B cell (primary cell): ENCODE measurements at regions not wholly inside any gene's neighbourhood (a gene's known extent, or its start where the extent isn't known, plus 50 kb on each side); places are given as distances from the start of the nearest gene placed in this dataset.

Source experiments
- ATAC-seq: fragments of 200-7000 bp; cut with Tn5 transposase; one replicate; pipeline ENCODE4 v1.10.0; 2021; ENCODE audit warnings: low read depth, mild to moderate bottlenecking, moderate number of reproducible peaks, moderate library complexity
- CTCF ChIA-PET: fragments of 350-600 bp; sonication (Branson Sonifier 250); formaldehyde crosslinking; loops from one replicate; lab custom pipeline; 2021; ENCODE audit warnings: antibody characterized with exemption, inconsistent platforms; lab: Charles Lee
- POLR2A ChIA-PET: fragments of 350-600 bp; sonication (Branson Sonifier 250); formaldehyde crosslinking; loops from one replicate; lab custom pipeline; 2021; ENCODE audit warnings: antibody characterized with exemption; lab: Charles Lee
- DNase-seq: peaks from one replicate; pipeline ENCODE4 v3.0.0; 2013
- H2AFZ ChIP-seq: 2 replicates; pipeline ENCODE4 v1.6.1; 2012; ENCODE audit warnings: mild to moderate bottlenecking, low read depth, low read length; ENCODE audit not compliant: insufficient read depth, poor library complexity, severe bottlenecking
- H3K27ac ChIP-seq, 2 donors: 1 replicate in 1 of 2; 2 replicates in 1 of 2; pipeline ENCODE4 v1.5.1; 2012 to 2013; ENCODE audit warnings: low read length in 2 of 2, mild to moderate bottlenecking in 2 of 2, moderate library complexity in 1 of 2
- H3K27me3 ChIP-seq, 4 experiments: fragments of 200-600 bp in 1 of 4; sonication (generic) in 1 of 4; replicated peaks in 1 of 4; 1 replicate in 2 of 4; 2 replicates in 2 of 4; pipeline versions ENCODE4 v1.6.1 to v1.7.0; 2013 to 2016; ENCODE audit warnings: low read length in 3 of 4, mild to moderate bottlenecking in 2 of 4, mixed read lengths in 1 of 4, moderate library complexity in 1 of 4; ENCODE audit not compliant: insufficient read depth in 4 of 4, control insufficient read depth in 3 of 4; ENCODE audit errors: control extremely low read depth in 1 of 4
- H3K36me3 ChIP-seq, 2 experiments: replicated peaks in 1 of 2; 1 replicate in 1 of 2; 2 replicates in 1 of 2; pipeline versions ENCODE4 v1.6.1 to v1.7.1; 2013; ENCODE audit warnings: low read length in 1 of 2; ENCODE audit not compliant: insufficient read depth in 2 of 2, control insufficient read depth in 1 of 2; ENCODE audit errors: control extremely low read depth in 1 of 2, extremely low read depth in 1 of 2
- H3K4me1 ChIP-seq, 2 donors: fragments of 200-600 bp in 1 of 2; sonication (generic) in 1 of 2; 1 replicate in 1 of 2; 2 replicates in 1 of 2; pipeline versions ENCODE4 v1.5.1 to v1.6.1; 2013 to 2017; ENCODE audit warnings: low read length in 2 of 2; ENCODE audit not compliant: control insufficient read depth in 2 of 2, insufficient read depth in 2 of 2
- H3K4me2 ChIP-seq: replicated peaks from 2 replicates; pipeline ENCODE3; 2012; ENCODE audit warnings: mild to moderate bottlenecking, low read depth, low read length; ENCODE audit not compliant: poor library complexity, severe bottlenecking
- H3K4me3 ChIP-seq, 5 experiments: fragments of 200-600 bp in 1 of 5; sonication (generic) in 1 of 5; 1 replicate in 3 of 5; 2 replicates in 2 of 5; pipeline versions ENCODE4 v1.5.1 to v1.7.0; 2011 to 2016; ENCODE audit warnings: low read length in 4 of 5, mild to moderate bottlenecking in 4 of 5, low read depth in 2 of 5, control low read depth in 1 of 5, moderate library complexity in 1 of 5; ENCODE audit not compliant: insufficient read depth in 1 of 5; ENCODE audit errors: control extremely low read depth in 1 of 5, extremely low read depth in 1 of 5
- H3K79me2 ChIP-seq: fragments of 200-600 bp; sonication (generic); one replicate; pipeline ENCODE4 v1.6.0; 2016; ENCODE audit warnings: low read length; ENCODE audit not compliant: control insufficient read depth, insufficient read depth
- H3K9ac ChIP-seq: fragments of 200-600 bp; sonication (generic); 2 replicates; pipeline ENCODE4 v1.6.1; 2017; ENCODE audit warnings: mild to moderate bottlenecking, low read length, moderate library complexity
- H3K9me3 ChIP-seq, 3 donors: one replicate each; pipeline versions ENCODE4 v1.6.1 to v1.7.1; 2013; ENCODE audit warnings: low read length in 2 of 3; ENCODE audit not compliant: control insufficient read depth in 2 of 3, insufficient read depth in 1 of 3; ENCODE audit errors: control extremely low read depth in 1 of 3
- H4K20me1 ChIP-seq: 2 replicates; pipeline ENCODE4 v1.6.0; 2012; ENCODE audit warnings: mild to moderate bottlenecking, low read length; ENCODE audit not compliant: insufficient read depth, control insufficient read depth, poor library complexity, severe bottlenecking
- H3K27ac Mint-ChIP-seq: one replicate; pipeline ENCODE4 v1.8.0; 2021; ENCODE audit warnings: mixed read lengths
- H3K27me3 Mint-ChIP-seq: one replicate; pipeline ENCODE4 v1.8.0; 2021; ENCODE audit warnings: mixed read lengths
- H3K4me1 Mint-ChIP-seq: one replicate; pipeline ENCODE4 v1.8.0; 2021; ENCODE audit warnings: mixed read lengths
- H3K4me3 Mint-ChIP-seq: one replicate; pipeline ENCODE4 v1.8.0; 2021; ENCODE audit warnings: mixed read lengths
- H3K9me3 Mint-ChIP-seq: one replicate; pipeline ENCODE4 v1.8.0; 2022; ENCODE audit warnings: mixed read lengths; ENCODE audit not compliant: insufficient read depth
- CTCF ChIP-seq: fragments of 200-600 bp; IDR thresholded peaks from one replicate; pipeline ENCODE4 v1.8.0; 2022; ENCODE audit warnings: antibody characterized with exemption, mild to moderate bottlenecking
- EZH2 ChIP-seq: IDR thresholded peaks from 2 replicates; pipeline ENCODE4 v1.6.1; 2012; ENCODE audit warnings: borderline replicate concordance, low read depth, mild to moderate bottlenecking, moderate library complexity, low read length; ENCODE audit not compliant: insufficient read depth, poor library complexity, severe bottlenecking
- WGBS: methylation state at CpG from one replicate; pipeline ENCODE4 v1.1.5; 2013; ENCODE audit warnings: missing lambda C conversion rate; ENCODE audit not compliant: insufficient coverage; 5-methylcytosine and 5-hydroxymethylcytosine counted together
- intact Hi-C: fragments of 100-400 bp; cut with micrococcal nuclease; formaldehyde crosslinking; loops from one replicate; pipeline ENCODE4 v1.10.0; 2022

DNA sequence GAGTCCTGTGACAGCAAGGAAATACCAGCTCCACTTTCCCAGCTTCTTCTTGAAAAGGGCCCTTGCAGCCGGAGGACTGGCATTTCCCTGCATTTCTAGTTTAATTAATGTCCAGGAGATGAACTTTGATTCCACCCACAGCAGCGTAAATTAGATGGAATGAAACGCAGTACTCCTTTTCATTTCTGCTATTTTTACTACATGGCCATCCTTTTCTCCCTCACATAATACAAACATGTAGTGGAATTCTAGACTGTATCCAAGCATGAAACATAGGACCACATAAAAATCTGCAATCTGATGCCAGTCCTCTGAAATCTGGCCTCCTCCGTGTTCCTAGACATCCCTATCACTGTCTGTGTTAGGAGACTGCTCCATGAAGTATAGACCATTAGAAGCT, 403.2 kb downstream of the NR2F2 start:
- WGBS: 83% methylated on average over 4 of the region's 4 CpGs
- ATAC-seq (no peak), DNase-seq (no peak)
- Histone ChIP-seq H3K36me3 (no peaks in the 10 kb centered on the region), H3K27ac (no peak overlapping the region), H2AFZ (no peak overlapping the region), H3K4me3 (no peak overlapping the region), H3K79me2 (no peaks in the 10 kb centered on the region), H4K20me1 (no peaks in the 10 kb centered on the region), H3K27me3 (no peaks in the 10 kb centered on the region), H3K9ac (no peak overlapping the region), H3K4me2 (no peak overlapping the region), H3K9me3 (no peaks in the 10 kb centered on the region), H3K4me1 (no peaks in the 10 kb centered on the region)
- POLR2A ChIA-PET: no interaction called here
- H3K9me3 Mint-ChIP-seq: peaks cover 2% of the 10 kb centered on the region
- no peaks in the 10 kb centered on the region for H3K4me1 Mint-ChIP-seq
- CTCF ChIA-PET: no interaction called here
- no peak for TF ChIP-seq EZH2
- TF ChIP-seq CTCF: no peak
- H3K4me3 Mint-ChIP-seq: no peak overlapping the region
- intact Hi-C loops: no loop called here
- no peaks in the 10 kb centered on the region for H3K27me3 Mint-ChIP-seq
- H3K27ac Mint-ChIP-seq: no peak overlapping the region

DNA sequence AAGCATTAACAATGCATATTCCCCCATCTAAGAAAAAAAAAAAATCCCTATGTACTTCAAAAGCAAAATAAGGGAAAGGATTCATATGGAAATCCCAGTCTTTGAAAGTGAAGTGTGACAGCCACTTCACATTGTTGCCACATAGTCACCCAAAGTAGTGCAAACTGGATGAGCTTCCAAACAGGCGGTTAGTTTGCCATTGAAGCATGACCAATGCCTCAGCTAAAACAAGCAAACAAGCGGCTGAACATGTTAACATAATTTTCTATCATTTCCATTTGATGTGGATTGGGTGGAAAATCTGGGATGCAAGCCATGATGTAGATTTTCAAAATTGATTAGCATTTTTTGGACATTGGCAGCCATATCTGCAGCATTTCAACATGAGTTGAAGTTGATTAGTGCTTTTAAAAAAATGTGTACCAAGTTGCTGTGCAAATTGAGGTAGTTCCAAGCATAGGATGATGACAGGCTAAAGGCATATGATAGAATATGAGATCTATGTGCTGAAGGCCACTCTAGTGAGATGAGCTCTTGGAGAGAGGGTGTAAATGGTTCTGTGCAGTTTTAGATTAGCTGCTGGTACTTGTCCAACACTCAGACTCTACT, 405.2 kb downstream of the NR2F2 start:
- WGBS: no CpG with 5 or more reads among the region's 2 CpGs
- H3K9ac ChIP-seq: no peak overlapping the region
- peaks cover 2% of the 10 kb centered on the region for H3K9me3 Mint-ChIP-seq
- ChIA-PET CTCF (no interaction called here), POLR2A (no interaction called here)
- no peaks in the 10 kb centered on the region for H3K9me3 ChIP-seq
- no peak for ATAC-seq
- H3K36me3 ChIP-seq: no peaks in the 10 kb centered on the region
- no peaks in the 10 kb centered on the region for H3K4me1 ChIP-seq
- H3K27me3 ChIP-seq: no peaks in the 10 kb centered on the region
- no peaks in the 10 kb centered on the region for H3K4me1 Mint-ChIP-seq
- H3K27ac Mint-ChIP-seq: no peak overlapping the region
- H3K27me3 Mint-ChIP-seq: no peaks in the 10 kb centered on the region
- no peak overlapping the region for H3K4me2 ChIP-seq
- H2AFZ ChIP-seq: no peak overlapping the region
- no peak overlapping the region for H3K27ac ChIP-seq
- H3K79me2 ChIP-seq: no peaks in the 10 kb centered on the region
- no peak overlapping the region for H3K4me3 ChIP-seq
- H4K20me1 ChIP-seq: no peaks in the 10 kb centered on the region
- TF ChIP-seq EZH2: no peak
- TF ChIP-seq CTCF: no peak
- DNase-seq: no peak
- intact Hi-C loops: no loop called here
- no peak overlapping the region for H3K4me3 Mint-ChIP-seq
